PC-9 (cell line): ENCODE measurements at regions not wholly inside any gene's neighbourhood (a gene's known extent, or its start where the extent isn't known, plus 50 kb on each side); places are given as distances from the start of the nearest gene placed in this dataset.

Experiments used
- EZH2 ChIP-seq: fragments of 200-600 bp; sonication (generic); IDR thresholded peaks from 2 replicates; pipeline ENCODE4 v1.8.0; 2017; ENCODE audit warnings: antibody characterized with exemption, low read depth
- TF ChIP-seq, protein P1 (sequence below): fragments of 200-600 bp; sonication (generic); conservative IDR thresholded peaks from 2 replicates; pipeline ENCODE4 v1.6.1; 2017; ENCODE audit warnings: mixed run types, antibody characterized with exemption, mild to moderate bottlenecking, moderate library complexity

DNA sequence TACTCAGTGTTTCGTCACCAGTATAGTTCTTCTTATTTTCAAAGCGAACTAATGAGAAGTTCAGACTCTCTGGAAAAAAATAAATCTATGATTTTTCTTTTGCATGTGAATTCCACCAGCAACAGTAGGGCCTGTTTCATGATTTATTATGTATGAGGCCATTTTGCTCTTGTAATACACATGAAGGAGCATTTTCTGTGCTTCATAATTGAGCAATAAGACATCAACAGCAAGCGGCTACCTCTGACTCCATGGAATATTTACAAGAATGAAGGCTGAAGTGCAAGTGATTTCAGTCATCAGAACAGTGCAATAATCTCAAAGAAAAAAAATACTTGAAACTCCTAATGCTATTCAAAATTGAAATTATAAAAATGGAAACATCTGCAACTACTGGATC, 282.9 kb upstream of the EDIL3 start:
- TF ChIP-seq, protein P1, sequence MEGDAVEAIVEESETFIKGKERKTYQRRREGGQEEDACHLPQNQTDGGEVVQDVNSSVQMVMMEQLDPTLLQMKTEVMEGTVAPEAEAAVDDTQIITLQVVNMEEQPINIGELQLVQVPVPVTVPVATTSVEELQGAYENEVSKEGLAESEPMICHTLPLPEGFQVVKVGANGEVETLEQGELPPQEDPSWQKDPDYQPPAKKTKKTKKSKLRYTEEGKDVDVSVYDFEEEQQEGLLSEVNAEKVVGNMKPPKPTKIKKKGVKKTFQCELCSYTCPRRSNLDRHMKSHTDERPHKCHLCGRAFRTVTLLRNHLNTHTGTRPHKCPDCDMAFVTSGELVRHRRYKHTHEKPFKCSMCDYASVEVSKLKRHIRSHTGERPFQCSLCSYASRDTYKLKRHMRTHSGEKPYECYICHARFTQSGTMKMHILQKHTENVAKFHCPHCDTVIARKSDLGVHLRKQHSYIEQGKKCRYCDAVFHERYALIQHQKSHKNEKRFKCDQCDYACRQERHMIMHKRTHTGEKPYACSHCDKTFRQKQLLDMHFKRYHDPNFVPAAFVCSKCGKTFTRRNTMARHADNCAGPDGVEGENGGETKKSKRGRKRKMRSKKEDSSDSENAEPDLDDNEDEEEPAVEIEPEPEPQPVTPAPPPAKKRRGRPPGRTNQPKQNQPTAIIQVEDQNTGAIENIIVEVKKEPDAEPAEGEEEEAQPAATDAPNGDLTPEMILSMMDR: no peak
- TF ChIP-seq EZH2: no peak
